Kidney tubule cell (primary cell): ENCODE measurements at regions not wholly inside any gene's neighbourhood (a gene's known extent, or its start where the extent isn't known, plus 50 kb on each side); places are given as distances from the start of the nearest gene placed in this dataset.
A peak's percentile ranks its signal among the peaks of the same experiment; 100 is the strongest.

Experiments used
- DNase-seq: peaks from one replicate; pipeline ENCODE4 v3.0.0-alpha.2; 2018; ENCODE audit warnings: low spot score

- DNase-seq = no peak
These were observed 119.9 kb upstream of the NCOR2 start for GRCh38 chr12:124687174-124687902.

GRCh38 chr12:124686370-124687173 lies 119.2 kb upstream of the NCOR2 start:
- peak; percentile 48 for DNase-seq

DNA sequence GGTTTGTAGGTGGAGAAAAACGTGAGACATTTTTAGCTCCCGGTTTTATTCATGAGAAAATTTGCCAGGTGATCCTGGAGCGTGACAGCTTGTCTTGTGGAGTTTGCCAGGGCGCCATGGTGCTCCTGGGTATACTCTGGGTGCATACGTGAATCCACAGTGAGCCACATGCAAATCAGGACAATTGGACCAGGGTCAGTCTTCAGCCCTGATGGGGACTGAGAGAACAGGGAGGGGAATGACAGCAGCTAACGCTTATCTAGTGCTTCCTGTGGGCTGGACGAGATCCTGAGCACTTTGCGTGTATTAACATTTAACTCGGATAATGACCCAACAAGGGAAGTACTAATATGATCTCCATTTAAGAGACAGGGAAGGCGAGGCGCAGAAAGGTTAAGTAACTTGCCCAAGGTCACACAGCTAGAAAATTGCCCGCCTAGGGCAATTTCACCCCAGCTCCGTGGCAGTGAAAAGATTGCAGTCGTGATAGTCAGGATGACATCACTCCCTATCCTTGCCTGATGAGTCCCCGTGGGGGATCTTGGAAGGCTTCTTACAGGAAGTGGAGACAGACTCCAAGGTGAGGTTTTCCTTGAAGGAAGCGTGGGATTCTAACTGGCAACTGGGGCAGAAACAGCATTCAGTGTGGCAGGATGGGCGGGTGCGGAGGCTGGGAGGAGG lies 118.4 kb upstream of the NCOR2 start:
- DNase-seq = peak; percentile 86

DNA sequence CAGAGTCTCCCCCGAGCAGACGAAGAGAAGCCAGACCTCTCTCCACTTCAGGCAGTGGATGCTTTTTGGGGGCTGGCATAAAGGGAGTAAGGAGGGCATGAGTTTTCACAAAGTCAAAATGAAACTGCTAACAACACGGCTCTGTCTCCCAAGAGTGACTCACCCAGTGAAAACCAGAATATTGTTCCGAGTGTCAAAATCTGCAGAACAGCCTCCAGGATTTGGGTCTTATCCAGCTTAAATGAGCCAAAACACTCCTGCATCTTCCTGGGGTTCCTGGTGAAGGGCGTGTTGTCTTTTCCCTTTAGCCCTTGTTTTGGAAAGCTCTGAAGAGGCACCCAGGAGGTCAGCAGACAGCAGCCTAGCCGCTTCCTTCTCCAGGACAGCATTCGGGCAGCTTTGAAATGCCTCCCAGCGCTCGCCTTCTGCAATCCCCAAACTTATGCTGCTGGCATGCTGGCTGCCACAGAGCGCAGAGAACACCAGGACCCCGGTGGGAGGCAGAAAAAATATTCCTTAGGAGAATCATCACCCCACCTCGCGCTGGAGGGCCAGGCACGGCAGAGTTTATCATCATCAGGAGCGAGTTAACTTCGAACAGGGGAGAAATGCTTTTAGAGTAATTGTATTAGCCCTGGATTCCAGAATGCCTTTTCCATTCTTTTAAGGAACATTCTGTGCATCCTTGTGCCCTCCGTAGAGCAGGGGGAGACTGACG lies 117.7 kb upstream of the NCOR2 start:
- DNase-seq = no peak

DNA sequence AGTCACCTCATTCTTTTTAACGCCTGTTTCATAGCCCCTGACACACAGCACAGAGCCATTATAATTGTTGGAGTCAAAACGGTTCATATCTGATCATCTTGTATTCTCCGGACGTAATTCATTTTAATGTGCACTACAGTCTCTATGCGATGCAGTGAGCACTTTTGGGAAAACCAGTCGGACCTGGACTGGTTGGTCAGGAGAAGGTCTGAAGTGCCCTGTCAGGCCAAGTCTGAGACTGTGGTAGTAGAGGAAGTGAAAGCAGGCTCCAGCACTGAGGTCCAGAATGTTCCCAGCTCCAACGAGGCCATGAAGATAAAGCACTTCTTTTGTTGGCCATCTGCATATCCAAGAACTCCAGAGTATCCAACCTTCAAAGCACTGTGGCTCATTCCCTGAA lies 117.1 kb upstream of the NCOR2 start:
- no peak for DNase-seq

DNA sequence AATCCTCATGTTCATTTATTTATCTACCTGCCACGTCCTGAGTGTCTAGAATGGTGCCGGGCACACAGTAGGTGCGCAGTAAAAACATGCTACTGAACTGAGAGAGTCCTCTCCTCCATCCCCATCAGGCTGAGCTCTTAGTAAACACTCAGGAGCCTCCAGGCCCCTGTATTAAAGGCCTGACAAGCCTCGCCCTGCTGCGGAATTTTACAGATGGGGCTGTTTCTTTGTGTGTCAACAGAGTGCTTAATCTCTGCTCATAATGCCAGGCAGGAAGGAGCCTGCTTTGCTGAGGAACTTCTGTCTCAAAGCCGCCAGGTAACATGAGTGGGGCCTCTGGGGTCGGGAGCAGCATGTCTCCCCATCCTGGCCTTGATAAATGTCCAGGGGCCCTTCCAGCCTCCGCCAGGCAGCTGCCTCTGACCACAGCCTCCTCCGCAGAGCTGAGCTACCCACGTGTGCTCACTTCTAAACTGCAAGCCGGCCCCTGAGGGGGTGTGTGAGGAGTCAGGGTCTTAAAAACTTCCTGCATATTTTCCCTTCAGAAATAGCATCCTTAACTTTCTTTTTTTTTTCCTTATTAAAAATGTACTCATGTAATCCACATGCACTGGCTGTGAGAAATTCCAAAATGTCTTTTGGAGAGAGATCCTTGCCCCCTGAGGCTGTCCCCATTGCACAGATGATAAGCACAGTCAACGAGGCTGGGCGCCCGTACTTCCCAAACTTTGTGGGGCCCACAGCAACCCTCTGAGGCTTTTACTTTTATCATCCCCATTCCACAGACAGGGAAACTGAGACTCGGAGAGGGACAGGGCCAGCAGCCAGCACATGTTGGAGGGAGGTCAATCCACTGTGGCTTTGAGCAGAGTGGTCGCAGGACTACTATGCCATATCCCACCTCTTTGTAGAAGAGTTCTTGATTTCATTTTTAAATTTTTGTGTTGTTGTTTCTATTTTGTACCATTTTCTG lies 116.0 kb upstream of the NCOR2 start:
- no peak for DNase-seq

DNA sequence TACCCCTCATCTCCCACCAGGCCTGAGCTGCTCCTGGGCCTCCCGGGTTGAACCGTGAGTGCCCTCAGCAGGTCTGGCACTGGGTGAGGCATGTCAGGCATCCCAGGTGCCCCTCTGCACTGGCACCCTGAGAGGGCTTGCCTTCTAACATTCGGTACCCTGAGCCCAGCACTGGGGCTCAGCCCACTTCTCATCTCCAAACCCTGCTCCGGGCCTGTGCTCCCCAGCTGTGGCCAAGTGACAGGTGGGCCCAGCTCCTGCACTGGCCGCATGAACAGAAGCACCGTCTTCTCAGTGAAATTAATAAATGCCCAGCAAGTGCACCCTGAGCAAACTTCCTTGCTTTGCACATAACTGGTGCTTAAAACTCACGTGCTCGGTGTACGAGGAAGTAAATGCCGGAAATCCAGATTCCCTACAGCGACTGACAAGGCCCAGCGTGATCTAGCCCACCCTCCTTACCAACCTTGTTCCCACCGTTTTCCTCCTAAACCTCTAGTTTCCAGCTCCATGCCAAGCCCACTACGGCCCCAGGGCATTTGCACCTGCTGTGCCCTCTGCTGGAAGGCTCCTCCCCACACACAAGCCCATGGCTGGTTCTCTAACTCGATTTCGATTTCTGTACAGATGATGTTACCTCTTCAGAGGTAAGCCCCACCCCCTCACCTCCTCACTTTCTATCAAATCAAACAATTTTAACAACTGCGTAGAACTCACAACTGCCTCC lies 115.2 kb upstream of the NCOR2 start:
- DNase-seq = no peak

- DNase-seq = no peak
These were observed 114.5 kb upstream of the NCOR2 start for GRCh38 chr12:124681779-124682391.

DNA sequence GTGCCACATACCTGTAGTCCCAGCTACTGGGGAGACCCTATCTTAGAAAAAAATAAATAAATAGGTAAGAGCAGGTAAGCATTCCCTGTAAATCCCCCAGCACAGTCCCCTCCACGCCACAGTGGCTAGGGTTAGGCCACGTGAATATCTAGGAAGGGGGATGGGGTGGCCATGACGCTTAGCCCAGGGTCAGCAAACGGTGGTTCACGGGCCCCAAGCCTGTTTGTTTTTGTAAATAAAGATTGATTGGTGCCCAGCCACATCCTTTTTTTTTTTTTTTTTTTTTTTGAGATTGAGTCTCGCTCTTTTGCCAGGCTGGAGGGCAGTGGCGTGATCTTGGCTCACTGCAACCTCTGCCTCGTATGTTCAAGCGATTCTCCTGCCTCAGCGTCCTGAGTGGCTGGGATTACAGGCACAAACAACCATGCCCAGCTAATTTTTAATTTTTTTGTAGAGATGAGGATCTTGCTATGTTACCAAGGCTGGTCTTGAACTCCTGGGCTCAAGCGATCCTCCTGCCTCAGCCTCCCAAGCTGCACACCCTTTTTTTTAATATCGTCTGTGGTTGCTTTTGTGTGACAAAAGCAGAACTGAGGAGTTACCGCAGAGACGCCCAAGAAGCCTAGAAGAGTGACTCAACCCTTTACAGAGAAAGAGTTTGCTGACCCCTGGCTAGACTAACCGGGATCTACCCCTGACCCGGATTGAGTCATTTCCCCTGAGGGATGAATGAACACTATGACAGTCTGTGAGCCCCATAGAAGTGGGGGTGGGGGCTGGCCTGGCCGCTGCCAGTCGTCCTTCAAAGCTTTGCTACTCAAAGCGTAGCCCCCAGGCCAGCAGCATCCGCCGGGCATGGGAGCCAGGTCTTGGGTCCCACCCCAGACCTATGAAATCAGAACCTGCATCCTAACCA lies 113.7 kb upstream of the NCOR2 start:
- DNase-seq = peak; percentile 89

DNA sequence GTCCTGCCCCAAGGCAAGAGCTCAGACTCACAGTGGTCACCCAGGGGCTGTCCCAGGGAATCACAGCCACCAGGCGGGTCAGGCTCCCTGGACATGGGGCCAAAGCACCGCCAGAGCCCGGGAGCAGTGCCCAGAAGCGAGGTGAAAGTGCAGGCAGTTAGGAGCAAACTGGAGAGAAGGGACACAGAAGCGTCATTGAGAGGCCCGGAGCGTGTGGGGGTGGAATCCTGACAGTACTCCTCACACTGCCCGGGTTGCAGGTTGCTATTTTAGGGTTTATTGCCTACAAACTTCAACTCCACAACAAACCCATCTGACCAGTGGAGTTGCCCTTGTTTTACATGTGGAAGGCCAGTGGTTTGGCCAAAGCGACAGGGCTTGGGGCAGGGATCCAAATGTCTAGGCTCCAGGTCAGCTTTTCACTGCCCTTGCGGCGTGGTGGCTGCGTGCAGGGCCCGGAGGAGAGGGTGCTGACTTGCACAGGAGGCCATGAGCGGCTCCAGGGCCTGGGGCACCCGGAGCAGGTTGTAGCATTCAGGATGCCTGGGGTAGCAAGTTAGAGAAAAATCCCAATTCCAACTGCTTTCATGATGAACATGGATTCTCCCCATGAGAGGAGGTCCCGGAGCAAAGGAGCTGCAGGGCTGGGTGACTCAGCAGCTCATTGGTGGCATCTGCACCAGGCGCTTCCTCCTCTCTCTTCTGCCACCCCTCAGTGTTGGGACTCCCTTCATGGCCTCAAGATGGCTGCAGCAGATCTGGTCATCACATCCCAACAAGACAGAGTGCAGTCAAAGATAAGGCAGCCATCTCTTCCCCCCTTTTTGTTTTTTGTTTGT lies 112.3 kb upstream of the NCOR2 start:
- no peak for DNase-seq

DNA sequence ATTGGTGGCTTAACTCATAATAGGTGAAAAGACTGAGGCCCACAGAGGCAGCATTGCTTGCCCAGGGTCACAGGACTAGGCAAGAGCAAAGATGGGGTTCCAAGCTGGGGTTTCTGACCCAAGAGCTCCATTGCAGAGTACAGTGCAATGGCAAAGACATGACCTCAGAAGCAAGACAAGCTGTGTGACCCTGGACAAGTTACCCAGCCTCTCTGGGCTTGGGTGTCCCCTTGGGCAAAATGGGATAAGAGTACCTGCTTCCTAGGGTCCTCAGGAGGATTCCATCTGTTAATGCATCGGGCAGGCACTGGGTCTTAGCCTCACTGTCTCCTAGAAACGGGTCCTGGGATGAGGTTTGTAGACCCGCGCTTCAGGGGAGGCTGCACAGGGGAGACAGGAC lies 111.6 kb upstream of the NCOR2 start:
- DNase-seq = no peak

DNA sequence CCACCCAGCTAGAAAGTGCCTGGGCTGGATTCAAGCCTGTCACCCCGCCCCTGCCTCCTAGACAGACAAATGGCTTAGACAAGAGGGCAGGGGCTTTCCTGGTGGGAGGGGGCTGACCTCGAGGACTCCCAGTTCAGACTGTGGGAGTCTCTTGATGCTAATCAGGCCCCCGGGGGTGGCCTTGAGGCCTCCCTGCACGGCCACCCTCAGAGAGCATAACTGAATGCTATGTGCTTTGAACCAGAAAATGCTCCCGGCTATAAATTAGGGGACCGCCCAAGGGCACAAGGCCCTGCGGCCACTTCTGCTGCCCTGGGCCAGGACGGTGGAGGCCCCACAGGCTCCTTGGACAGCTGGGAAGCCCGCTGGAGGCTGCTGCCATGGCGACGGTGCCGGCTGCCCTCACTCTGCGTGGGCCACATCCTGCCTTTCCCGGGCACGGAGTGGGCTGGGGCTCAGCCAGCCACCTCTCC lies 111.0 kb upstream of the NCOR2 start:
- peak; percentile 72 for DNase-seq

DNA sequence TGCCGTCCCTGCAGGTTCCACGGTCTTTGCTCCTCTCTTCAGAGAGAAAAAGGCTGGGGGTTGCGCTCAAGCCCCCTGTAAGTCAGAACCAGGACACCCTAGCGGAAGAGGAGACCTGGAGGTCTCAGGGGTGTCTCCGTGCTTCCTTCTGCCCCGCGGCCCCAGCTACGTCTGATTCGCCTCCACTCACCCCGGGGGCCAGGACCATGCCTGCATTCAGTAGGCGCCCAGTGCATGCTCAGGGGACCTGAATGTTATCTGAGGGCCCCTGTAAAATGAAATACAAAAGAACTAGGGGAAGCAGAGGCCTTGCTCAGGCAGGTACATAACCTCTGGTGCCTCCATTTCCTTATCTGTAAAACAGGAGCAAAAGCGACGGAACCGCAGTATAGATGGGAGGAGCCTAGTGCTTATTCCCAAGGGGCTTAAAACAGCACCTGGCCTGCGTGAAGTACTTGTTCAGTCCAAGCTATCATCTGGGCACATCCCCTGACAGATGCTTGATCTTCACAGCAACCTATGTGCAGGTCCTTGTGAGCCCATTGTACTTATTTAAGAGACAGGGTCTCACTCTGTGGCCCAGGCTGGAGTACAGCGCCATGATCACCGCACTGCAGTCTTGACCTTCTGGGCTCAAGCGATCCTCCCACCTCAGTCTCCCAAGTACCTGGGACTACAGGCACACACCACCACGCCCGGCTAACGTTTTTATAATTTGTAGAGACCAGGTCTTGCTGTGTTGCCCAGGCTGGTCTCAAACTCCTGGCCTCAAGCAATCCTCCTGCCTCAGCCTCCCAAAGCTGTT lies 110.3 kb upstream of the NCOR2 start:
- DNase-seq = no peak

DNA sequence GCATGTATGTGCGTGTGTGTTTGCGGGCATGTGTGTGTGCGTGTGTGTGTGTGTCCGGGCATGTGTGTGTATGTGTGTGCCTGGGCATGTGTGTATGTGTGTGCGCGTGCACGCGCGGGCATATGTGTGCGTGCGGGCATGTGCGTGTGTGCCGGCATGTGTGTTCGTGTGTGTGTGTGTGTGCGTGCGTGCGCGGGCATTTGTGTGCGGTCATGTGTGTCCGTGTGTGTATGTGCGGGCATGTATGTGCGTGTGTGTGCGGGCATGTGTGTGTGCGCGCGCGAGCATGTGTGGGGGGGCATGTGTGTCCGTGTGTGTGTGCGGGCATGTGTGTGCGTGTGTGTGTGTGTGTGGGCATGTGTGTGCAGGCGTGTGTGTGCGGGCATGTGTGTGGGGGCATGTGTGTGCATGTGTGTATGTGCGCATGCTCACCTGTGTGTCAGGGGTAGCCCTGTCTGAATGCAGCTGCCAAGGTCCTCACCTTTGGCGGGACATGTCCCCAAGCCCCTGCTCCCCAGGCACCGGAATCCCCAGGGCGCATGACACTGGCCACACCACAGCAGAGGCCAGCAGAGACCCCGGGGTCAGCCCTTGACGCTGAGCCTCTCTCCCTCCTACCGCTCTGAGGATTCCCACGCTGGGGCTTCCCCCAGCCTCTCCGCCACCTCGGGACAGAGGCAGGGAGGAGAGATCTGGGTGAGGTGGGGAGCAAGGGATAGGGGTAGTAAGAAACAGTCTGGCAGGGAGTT lies 109.5 kb upstream of the NCOR2 start:
- DNase-seq = no peak

GRCh38 chr12:124675881-124676713 lies 108.7 kb upstream of the NCOR2 start:
- DNase-seq = peak; percentile 65
